ENCODE measurements at regions not wholly inside any gene's neighbourhood (a gene's known extent, or its start where the extent isn't known, plus 50 kb on each side); places are given as distances from the start of the nearest gene placed in this dataset.

- Histone ChIP-seq H3K4me1 (ENCODE audit: control insufficient read depth, insufficient read depth, low read length) (peaks cover 67% of the 10 kb centered on the region), H3K27me3 (ENCODE audit: control insufficient read depth, insufficient read depth, low read length) (no peaks in the 10 kb centered on the region), H3K4me3 (ENCODE audit: low read length) (no peak overlapping the region), H3K4me2 (ENCODE audit: low read length) (no peak overlapping the region), H3K9me3 (replicated peaks; ENCODE audit: low read length) (no peaks in the 10 kb centered on the region), H3K36me3 (ENCODE audit: insufficient read depth, low read length) (no peaks in the 10 kb centered on the region), H3K9ac (ENCODE audit: low read depth, low read length) (no peak overlapping the region)
Observed at GRCh38 chr2:120864981-120865380, 129.3 kb downstream of the GLI2 start.

DNA sequence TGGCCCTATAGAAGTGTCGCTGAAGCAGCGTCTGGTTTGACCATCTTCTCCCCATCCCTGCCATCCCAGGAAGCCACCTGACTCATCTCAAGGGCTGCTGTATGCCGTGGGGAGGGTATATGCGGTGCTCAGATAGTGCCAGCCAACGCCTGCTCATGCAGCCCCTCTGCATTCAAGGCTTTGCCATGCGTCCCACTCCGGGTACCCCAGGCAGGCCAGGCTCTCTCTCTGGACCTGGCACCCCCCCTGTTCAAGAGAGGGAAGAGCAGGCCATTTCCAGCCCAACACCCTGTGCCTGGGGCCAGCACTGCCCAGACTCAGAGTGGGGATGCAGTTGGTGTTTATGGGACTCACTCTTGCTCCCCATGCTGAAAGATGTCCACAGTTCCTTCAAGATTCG is 130.0 kb downstream of the GLI2 start:
- H3K36me3 ChIP-seq (ENCODE audit: insufficient read depth, low read length) = no peaks in the 10 kb centered on the region
- H3K4me2 ChIP-seq (ENCODE audit: low read length) = no peak overlapping the region
- no peak overlapping the region for H3K9ac ChIP-seq (ENCODE audit: low read depth, low read length)
- H3K27me3 ChIP-seq (ENCODE audit: control insufficient read depth, insufficient read depth, low read length) = no peaks in the 10 kb centered on the region
- H3K4me3 ChIP-seq (ENCODE audit: low read length) = no peak overlapping the region
- peaks cover 67% of the 10 kb centered on the region for H3K4me1 ChIP-seq (ENCODE audit: control insufficient read depth, insufficient read depth, low read length)
- H3K9me3 ChIP-seq (replicated peaks; ENCODE audit: low read length) = no peaks in the 10 kb centered on the region

- H3K9ac ChIP-seq (ENCODE audit: low read depth, low read length) = no peak overlapping the region
- H3K9me3 ChIP-seq (replicated peaks; ENCODE audit: low read length) = no peaks in the 10 kb centered on the region
- no peak overlapping the region for H3K4me2 ChIP-seq (ENCODE audit: low read length)
- H3K4me1 ChIP-seq (ENCODE audit: control insufficient read depth, insufficient read depth, low read length) = peaks cover 66% of the 10 kb centered on the region
- no peaks in the 10 kb centered on the region for H3K27me3 ChIP-seq (ENCODE audit: control insufficient read depth, insufficient read depth, low read length)
- H3K4me3 ChIP-seq (ENCODE audit: low read length) = no peak overlapping the region
- no peaks in the 10 kb centered on the region for H3K36me3 ChIP-seq (ENCODE audit: insufficient read depth, low read length)
Observed at GRCh38 chr2:120866071-120866470, 130.4 kb downstream of the GLI2 start.

- H3K9me3 ChIP-seq (replicated peaks; ENCODE audit: low read length) = no peaks in the 10 kb centered on the region
- peaks cover 60% of the 10 kb centered on the region for H3K4me1 ChIP-seq (ENCODE audit: control insufficient read depth, insufficient read depth, low read length)
- H3K9ac ChIP-seq (ENCODE audit: low read depth, low read length) = peak overlapping the region; percentile 77
- peak overlapping the region; percentile 92 for H3K4me2 ChIP-seq (ENCODE audit: low read length)
- no peaks in the 10 kb centered on the region for H3K27me3 ChIP-seq (ENCODE audit: control insufficient read depth, insufficient read depth, low read length)
- peak overlapping the region; percentile 70 for H3K4me3 ChIP-seq (ENCODE audit: low read length)
- H3K36me3 ChIP-seq (ENCODE audit: insufficient read depth, low read length) = no peaks in the 10 kb centered on the region
Observed at GRCh38 chr2:120866483-120867140, 130.9 kb downstream of the GLI2 start.

DNA sequence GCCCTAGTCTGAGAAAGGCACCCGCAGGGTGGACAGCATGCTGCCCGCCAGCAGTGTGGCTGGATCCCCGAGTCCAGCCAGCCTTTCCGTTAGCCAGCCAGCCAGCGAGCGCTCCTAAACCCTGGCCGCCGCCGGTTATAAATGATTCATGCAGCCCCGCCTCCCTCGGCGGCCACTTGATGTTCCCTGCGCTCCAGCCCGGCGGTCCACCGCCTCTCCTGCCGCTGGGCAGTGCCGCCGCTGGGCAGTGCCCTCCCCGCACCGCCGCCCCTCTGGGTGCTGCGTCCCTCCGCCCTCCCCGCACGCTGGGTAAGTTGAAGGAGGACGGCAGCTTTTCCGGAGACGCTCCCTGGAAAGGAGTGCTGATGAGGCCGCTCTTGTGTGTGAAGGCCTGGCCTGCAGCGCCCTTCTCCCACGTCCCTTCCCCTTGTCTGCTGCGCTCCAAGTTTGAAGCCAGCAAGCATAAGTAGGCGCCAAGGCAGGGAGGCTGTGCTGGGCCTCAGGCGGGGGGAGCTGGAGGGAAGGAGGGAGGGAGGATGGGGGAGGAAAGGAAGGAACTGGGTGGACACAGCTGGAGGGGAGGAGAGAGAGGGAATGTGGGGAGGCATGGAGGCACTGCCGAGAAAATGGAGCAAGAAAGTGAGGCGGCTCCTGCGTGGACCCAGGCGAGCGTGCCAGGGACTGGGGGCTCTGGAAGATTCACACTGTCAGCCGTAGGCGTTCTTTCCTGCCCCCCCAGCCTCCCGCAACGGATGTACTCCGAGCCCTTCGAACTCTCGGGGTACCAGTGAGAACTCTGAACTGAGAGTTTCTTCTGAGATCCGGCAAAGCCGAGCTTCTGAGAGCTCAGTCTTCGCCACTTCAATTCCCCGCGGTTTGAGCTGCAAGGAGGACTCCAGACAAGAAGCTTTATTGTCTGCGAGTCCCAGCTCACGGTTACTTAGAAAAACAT is 131.9 kb downstream of the GLI2 start:
- Histone ChIP-seq H3K36me3 (ENCODE audit: insufficient read depth, low read length) (no peaks in the 10 kb centered on the region), H3K4me3 (ENCODE audit: low read length) (peak overlapping the region; percentile 70), H3K4me2 (ENCODE audit: low read length) (peak overlapping the region; percentile 92), H3K4me1 (ENCODE audit: control insufficient read depth, insufficient read depth, low read length) (peaks cover 51% of the 10 kb centered on the region), H3K27me3 (ENCODE audit: control insufficient read depth, insufficient read depth, low read length) (no peaks in the 10 kb centered on the region), H3K9ac (ENCODE audit: low read depth, low read length) (peak overlapping the region; percentile 77), H3K9me3 (replicated peaks; ENCODE audit: low read length) (no peaks in the 10 kb centered on the region)

DNA sequence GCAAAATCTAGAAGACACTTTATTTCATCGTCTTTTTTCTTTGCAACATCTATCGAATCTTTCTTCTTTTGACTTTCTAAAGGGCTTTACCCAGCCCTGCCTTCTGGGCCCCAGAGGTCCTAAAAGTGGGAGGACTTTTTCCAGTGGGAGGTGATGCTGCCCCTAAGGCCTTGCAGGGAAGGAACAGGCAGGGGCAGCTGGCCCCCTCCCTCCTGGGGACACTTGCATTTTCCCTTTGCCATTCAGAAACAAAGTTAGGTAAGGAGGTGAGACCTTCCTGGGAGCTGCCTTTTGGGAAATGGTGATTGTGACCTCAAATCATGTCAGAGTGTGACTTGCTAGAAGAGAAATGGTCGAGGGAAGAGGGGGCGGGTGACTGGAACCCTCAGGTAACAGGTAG is 132.7 kb downstream of the GLI2 start:
- no peaks in the 10 kb centered on the region for H3K27me3 ChIP-seq (ENCODE audit: control insufficient read depth, insufficient read depth, low read length)
- peaks cover 43% of the 10 kb centered on the region for H3K4me1 ChIP-seq (ENCODE audit: control insufficient read depth, insufficient read depth, low read length)
- peak overlapping the region; percentile 70 for H3K4me3 ChIP-seq (ENCODE audit: low read length)
- no peaks in the 10 kb centered on the region for H3K36me3 ChIP-seq (ENCODE audit: insufficient read depth, low read length)
- peak overlapping the region; percentile 77 for H3K9ac ChIP-seq (ENCODE audit: low read depth, low read length)
- H3K4me2 ChIP-seq (ENCODE audit: low read length) = peak overlapping the region; percentile 92
- H3K9me3 ChIP-seq (replicated peaks; ENCODE audit: low read length) = no peaks in the 10 kb centered on the region

DNA sequence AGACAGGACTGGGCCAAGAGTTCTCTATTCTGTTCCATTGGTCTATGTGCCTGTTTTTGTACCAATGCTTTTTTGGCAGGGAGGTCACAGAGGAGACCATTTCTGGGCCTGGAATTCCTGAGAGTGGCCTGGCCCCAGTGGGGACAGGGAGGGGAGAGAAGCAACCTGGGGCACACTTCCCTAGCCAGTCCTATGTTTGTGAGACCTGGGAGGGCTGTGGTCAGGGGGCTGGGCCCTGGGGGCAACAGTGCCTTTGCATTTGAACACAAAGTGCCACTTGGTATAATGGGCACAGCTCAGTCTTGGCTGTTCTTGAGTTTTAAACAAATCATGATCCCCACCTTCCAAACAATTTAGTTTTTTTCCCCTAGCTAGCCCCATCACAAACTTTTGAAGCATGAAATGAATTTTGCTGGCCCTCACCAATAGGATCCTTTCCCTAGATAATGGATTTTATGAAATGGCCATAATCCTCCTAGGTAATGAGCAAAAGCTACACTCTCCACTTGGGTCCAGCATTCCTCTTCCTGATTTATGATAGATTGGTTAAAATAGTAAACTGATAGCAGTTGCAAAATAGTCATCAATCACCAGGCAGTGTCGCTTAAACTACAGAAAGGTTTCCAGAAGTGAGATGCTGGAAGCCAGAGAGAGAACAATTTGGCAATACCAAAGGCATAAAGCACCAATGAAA is 133.5 kb downstream of the GLI2 start:
- Histone ChIP-seq H3K4me2 (ENCODE audit: low read length) (no peak overlapping the region), H3K4me3 (ENCODE audit: low read length) (no peak overlapping the region), H3K27me3 (ENCODE audit: control insufficient read depth, insufficient read depth, low read length) (no peaks in the 10 kb centered on the region), H3K36me3 (ENCODE audit: insufficient read depth, low read length) (no peaks in the 10 kb centered on the region), H3K9me3 (replicated peaks; ENCODE audit: low read length) (no peaks in the 10 kb centered on the region), H3K9ac (ENCODE audit: low read depth, low read length) (no peak overlapping the region), H3K4me1 (ENCODE audit: control insufficient read depth, insufficient read depth, low read length) (peaks cover 34% of the 10 kb centered on the region)

DNA sequence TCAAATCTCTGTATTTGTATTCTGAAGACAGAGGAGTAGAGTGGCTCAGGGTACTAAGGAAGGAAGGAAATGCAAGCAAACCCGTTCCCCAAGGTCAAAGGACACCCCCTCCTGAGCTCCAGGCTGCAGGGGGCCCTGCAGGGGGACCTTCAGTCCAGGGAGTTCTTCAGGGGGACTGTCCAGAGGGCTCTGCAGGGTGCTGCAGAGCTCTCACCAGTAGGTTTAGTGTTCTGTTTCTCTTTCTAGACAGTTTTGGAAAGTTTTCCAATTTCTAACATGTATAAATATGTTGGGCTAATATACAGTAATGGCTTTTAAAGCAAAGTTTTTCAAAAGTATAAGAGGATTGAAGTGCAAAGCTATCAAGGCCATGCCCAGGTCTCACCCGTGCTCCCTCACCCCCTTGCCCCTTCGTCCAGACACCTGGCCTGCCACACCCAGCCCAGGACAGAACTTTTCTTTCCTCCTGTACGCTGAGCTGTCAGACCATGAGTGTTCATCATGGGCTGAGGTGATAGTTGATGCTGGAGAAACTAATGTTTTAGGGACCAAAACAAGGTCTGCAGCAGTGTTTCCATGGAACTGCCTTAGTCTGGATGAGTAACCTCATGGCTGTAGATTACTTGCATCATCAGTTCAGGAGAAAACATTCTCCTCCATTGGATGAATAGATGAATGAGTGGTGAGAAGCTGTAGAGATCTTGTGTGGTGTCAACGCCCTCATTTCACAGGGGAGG is 134.2 kb downstream of the GLI2 start:
- Histone ChIP-seq H3K9ac (ENCODE audit: low read depth, low read length) (no peak overlapping the region), H3K9me3 (replicated peaks; ENCODE audit: low read length) (no peaks in the 10 kb centered on the region), H3K27me3 (ENCODE audit: control insufficient read depth, insufficient read depth, low read length) (no peaks in the 10 kb centered on the region), H3K4me3 (ENCODE audit: low read length) (no peak overlapping the region), H3K4me2 (ENCODE audit: low read length) (no peak overlapping the region), H3K4me1 (ENCODE audit: control insufficient read depth, insufficient read depth, low read length) (peaks cover 34% of the 10 kb centered on the region), H3K36me3 (ENCODE audit: insufficient read depth, low read length) (no peaks in the 10 kb centered on the region)

DNA sequence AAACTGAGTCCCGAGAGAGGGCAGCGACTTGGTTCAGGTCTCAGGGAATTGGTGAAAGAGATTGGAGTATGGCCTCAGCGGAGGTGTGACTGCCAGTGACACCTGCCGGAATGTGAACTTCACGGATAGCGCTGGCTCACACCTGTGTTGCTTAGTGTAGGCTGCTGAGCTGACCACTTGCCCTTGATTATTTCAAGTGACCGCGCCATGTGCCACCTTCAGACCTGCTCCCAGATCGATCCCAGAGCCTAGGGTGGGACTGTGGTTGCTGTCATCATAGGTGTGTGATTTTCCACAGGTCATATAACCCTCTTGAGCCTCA is 134.8 kb downstream of the GLI2 start:
- Histone ChIP-seq H3K9me3 (replicated peaks; ENCODE audit: low read length) (no peaks in the 10 kb centered on the region), H3K36me3 (ENCODE audit: insufficient read depth, low read length) (no peaks in the 10 kb centered on the region), H3K4me2 (ENCODE audit: low read length) (no peak overlapping the region), H3K27me3 (ENCODE audit: control insufficient read depth, insufficient read depth, low read length) (no peaks in the 10 kb centered on the region), H3K4me3 (ENCODE audit: low read length) (no peak overlapping the region), H3K4me1 (ENCODE audit: control insufficient read depth, insufficient read depth, low read length) (peaks cover 34% of the 10 kb centered on the region), H3K9ac (ENCODE audit: low read depth, low read length) (no peak overlapping the region)

DNA sequence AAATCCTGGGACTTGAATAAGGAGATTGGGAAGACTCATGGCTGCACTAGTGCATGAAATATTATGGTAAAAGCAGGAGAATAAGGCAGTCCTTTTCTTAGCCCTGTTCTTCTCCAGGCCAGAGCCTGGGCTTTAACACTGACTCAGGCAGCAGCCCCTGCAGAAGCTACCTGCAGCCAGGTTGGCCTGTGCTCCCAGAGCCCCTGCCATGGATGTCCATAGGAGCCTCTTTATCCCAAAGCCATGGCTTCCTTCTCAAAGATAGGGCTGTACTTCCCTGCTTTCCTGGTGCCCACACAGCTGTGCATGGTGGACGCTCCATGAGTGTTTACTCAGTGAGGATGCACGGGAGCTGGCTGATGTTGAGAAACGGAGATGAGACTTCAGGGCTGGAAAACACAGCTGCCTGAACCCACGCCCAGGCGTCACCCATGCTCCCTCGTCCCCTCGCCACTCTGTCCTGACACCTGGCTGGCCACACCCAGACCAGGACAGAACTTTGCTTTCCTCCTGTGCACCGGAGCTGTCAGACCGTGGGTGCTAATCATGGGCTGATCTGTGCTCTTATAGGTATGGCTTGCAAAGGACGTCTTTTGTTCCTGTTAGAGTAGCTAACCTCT is 135.5 kb downstream of the GLI2 start:
- Histone ChIP-seq H3K36me3 (ENCODE audit: insufficient read depth, low read length) (no peaks in the 10 kb centered on the region), H3K9ac (ENCODE audit: low read depth, low read length) (no peak overlapping the region), H3K4me2 (ENCODE audit: low read length) (no peak overlapping the region), H3K4me3 (ENCODE audit: low read length) (no peak overlapping the region), H3K9me3 (replicated peaks; ENCODE audit: low read length) (no peaks in the 10 kb centered on the region), H3K4me1 (ENCODE audit: control insufficient read depth, insufficient read depth, low read length) (peaks cover 36% of the 10 kb centered on the region), H3K27me3 (ENCODE audit: control insufficient read depth, insufficient read depth, low read length) (no peaks in the 10 kb centered on the region)

All from skeletal muscle satellite cell (primary cell).